ENCODE measurements at regions not wholly inside any gene's neighbourhood (a gene's known extent, or its start where the extent isn't known, plus 50 kb on each side); places are given as distances from the start of the nearest gene placed in this dataset.

DNA sequence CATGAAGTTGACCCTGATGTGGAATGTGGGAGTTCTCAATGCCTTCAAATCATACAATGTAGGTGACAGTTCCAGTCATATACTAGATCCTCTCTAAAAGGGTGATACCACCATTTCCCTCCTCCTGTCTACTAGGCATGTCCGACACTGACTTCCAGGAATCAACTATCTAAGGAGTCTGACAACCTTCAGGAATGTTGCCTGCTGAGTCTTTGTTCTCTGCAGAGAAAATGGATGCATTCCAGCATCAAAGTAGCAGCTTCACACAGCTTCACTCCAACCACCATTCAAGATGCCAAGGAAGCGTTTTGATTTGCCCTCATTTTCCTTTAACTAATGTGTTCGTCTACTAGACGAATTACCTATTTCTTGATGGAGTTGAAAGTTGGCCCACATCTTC, 530.2 kb downstream of the EBF1 start:
- intact Hi-C loops (cut with micrococcal nuclease; ENCODE audit: unreplicated experiment) = no loop called here
- Histone ChIP-seq H4K20me1 (ENCODE audit: insufficient read depth, low read length) (no peaks in the 10 kb centered on the region), H3K4me3 (replicated peaks in 1 of 3; ENCODE audit: insufficient read depth in 1 of 3, low read depth in 2 of 3, low read length in 3 of 3) (no peak overlapping the region), H3K4me1 (ENCODE audit: insufficient read depth, low read length) (no peaks in the 10 kb centered on the region), H3K9me3 (ENCODE audit: low read length) (peaks cover 4% of the 10 kb centered on the region; the same call in 1 of the 2 replicates), H3K4me2 (ENCODE audit: low read depth, low read length) (no peak overlapping the region), H3K9ac (ENCODE audit: insufficient read depth, low read depth, low read length) (no peak overlapping the region), H3K27ac (ENCODE audit: extremely low read length, insufficient read depth, low read length) (no peak overlapping the region), H2AFZ (ENCODE audit: low read length) (no peak overlapping the region), H3K36me3 (replicated peaks in 1 of 2; ENCODE audit: control insufficient read depth in 1 of 2, insufficient read depth in 2 of 2, low read length in 2 of 2) (no peaks in the 10 kb centered on the region), H3K27me3 (ENCODE audit: control insufficient read depth in 1 of 2, insufficient read depth in 2 of 2, low read length in 2 of 2) (no peaks in the 10 kb centered on the region), H3K79me2 (ENCODE audit: insufficient read depth, low read length) (no peaks in the 10 kb centered on the region)
- POLR2A ChIA-PET = no interaction called here
- TF ChIP-seq IRX3 (CRISPR knock-in tag; IDR thresholded peaks at IDR 0.05; ENCODE audit: borderline replicate concordance, low read depth) (no peak), KAT8 (CRISPR knock-in tag; IDR thresholded peaks at IDR 0.05) (no peak), ATF7-NPFF (CRISPR knock-in tag; IDR thresholded peaks at IDR 0.05; ENCODE audit: low read depth) (no peak), ZNF558 (CRISPR knock-in tag; IDR thresholded peaks at IDR 0.05; ENCODE audit: borderline replicate concordance) (no peak), SMC3 (IDR thresholded peaks at IDR 0.05; ENCODE audit: low read length) (no peak), ZNF260 (CRISPR knock-in tag; IDR thresholded peaks at IDR 0.05; ENCODE audit: borderline replicate concordance, low read depth) (no peak), AHR (CRISPR knock-in tag; IDR thresholded peaks at IDR 0.05) (no peak), ZNF652 (CRISPR knock-in tag; IDR thresholded peaks at IDR 0.05; ENCODE audit: borderline replicate concordance, low read depth) (no peak)
- TF ChIP-seq, protein P1, sequence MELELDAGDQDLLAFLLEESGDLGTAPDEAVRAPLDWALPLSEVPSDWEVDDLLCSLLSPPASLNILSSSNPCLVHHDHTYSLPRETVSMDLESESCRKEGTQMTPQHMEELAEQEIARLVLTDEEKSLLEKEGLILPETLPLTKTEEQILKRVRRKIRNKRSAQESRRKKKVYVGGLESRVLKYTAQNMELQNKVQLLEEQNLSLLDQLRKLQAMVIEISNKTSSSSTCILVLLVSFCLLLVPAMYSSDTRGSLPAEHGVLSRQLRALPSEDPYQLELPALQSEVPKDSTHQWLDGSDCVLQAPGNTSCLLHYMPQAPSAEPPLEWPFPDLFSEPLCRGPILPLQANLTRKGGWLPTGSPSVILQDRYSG (CRISPR knock-in tag; IDR thresholded peaks at IDR 0.05) = no peak
- TF ChIP-seq, protein P2, sequence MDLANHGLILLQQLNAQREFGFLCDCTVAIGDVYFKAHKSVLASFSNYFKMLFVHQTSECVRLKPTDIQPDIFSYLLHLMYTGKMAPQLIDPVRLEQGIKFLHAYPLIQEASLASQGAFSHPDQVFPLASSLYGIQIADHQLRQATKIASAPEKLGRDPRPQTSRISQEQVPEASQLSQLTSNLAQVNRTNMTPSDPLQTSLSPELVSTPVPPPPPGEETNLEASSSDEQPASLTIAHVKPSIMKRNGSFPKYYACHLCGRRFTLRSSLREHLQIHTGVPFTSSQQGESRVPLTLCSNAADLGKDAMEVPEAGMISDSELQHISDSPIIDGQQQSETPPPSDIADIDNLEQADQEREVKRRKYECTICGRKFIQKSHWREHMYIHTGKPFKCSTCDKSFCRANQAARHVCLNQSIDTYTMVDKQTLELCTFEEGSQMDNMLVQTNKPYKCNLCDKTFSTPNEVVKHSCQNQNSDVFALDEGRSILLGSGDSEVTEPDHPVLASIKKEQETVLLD (CRISPR knock-in tag; IDR thresholded peaks at IDR 0.05; ENCODE audit: low read depth) = no peak
- TF ChIP-seq, protein P3, sequence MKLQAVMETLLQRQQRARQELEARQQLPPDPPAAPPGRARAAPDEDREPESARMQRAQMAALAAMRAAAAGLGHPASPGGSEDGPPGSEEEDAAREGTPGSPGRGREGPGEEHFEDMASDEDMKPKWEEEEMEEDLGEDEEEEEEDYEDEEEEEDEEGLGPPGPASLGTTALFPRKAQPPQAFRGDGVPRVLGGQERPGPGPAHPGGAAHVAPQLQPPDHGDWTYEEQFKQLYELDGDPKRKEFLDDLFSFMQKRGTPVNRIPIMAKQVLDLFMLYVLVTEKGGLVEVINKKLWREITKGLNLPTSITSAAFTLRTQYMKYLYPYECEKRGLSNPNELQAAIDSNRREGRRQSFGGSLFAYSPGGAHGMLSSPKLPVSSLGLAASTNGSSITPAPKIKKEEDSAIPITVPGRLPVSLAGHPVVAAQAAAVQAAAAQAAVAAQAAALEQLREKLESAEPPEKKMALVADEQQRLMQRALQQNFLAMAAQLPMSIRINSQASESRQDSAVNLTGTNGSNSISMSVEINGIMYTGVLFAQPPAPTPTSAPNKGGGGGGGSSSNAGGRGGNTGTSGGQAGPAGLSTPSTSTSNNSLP (IDR thresholded peaks at IDR 0.05; ENCODE audit: low read depth, low read length) = no peak
- no peak for ATAC-seq
- 1% methylated on average over 4 of the region's 4 CpGs for WGBS (ENCODE audit: low lambda C conversion rate)
- CTCF ChIA-PET (ENCODE audit: low intra/inter-chr PET ratio, low total read pairs) = no interaction called here
- in situ Hi-C loops (cut with HindIII; ENCODE audit: extremely low pct_ligation_motif_present, low pct_unique_long_range_greater_than_20kb) = no loop called here
- DNase-seq (ENCODE audit: low spot score) = no peak
- no peak for FAIRE-seq
- no TSS peak for BruUV-seq (replicated peaks)
